ENCODE measurements at regions not wholly inside any gene's neighbourhood (a gene's known extent, or its start where the extent isn't known, plus 50 kb on each side); places are given as distances from the start of the nearest gene placed in this dataset.
"Not testable (repeated sequence)": the region's sequence is repeated elsewhere in the genome, so short reads cannot be mapped to it uniquely, and the experiment has no call there.

GRCh38 chr2:133871545-133872209 is 303.4 kb upstream of the NCKAP5 start:
- DNase-seq (ENCODE audit: low read depth in 4 of 4, low spot score in 1 of 4) = no peak

GRCh38 chr2:133878326-133878725 is 310.1 kb upstream of the NCKAP5 start:
- DNase-seq (ENCODE audit: low read depth in 4 of 4, low spot score in 1 of 4) = no peak

DNA sequence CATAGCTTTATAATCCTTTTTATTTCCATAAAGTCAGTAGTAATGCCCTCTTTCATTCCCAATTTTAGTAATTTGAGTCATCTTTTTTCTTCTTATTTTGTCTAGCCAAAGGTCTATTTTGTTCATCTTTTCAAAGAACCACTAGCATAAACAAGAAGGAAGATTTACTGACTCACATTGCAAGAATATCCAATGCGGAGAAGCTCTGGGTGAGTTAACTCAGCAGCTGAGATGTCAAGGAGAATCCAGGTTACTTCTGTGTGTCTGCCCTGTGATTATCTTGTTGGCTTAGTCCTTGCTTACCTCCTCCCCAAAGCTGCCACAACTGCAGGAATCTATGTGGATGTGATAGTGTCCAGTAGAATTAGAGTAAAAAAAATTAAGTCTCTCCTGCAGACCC is 311.4 kb upstream of the NCKAP5 start:
- no peak for DNase-seq (ENCODE audit: low read depth in 4 of 4, low spot score in 1 of 4)

- DNase-seq (ENCODE audit: low read depth in 4 of 4, low spot score in 1 of 4) = not testable (repeated sequence)
Observed at GRCh38 chr2:133882159-133882558, 313.9 kb upstream of the NCKAP5 start.

DNA sequence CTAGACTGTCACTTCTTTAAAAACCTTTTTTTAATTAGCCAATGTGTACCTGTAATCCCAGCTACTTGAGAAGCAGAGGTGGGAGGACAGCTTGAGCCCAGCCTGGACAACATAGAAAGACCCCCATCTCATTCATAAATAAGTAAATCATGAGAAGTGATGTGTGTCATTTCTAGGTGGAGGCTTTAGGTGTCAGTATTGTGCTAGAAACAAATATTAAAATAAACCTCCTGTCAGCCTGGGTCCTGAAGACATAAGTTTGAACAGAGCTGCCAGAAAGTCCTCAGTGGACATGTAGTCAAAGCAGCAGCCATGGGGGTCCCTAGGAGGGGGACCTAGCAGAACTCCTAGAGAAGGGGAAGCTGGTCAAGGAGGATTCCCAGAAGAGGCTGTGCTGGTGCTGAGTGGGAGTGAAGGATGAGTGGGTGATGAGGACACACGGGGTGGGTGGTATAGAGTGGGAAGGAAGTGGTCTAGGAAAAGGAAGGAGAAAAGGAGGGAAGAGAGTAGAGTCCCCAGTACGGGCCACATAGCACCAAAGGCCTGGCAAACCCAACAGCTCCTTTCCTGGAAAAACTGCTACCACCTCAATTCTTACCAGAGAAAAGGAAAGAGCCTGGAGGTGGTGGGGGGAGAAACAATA is 316.6 kb upstream of the NCKAP5 start:
- no peak for DNase-seq (ENCODE audit: low read depth in 4 of 4, low spot score in 1 of 4)

DNA sequence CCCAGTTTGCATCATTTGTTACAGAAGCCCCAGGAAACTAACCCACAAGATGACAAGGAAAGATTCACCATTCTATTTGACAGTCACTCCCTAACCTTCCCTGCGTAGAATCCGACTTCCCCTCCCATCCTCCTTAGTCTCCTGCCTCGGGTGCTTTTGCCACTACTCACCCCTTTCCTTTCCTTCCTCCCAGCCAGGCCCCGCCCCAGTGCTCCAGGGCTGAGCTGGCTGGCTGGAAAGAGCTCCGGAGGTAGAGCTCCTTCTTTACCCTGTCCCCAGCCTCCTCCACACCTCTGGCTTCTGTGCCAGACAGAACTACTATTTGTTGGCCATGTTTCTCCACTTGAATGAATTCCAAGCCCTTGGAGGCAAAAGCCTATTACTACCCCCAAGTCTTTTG is 317.6 kb upstream of the NCKAP5 start:
- DNase-seq (ENCODE audit: low read depth in 4 of 4, low spot score in 1 of 4) = no peak

DNA sequence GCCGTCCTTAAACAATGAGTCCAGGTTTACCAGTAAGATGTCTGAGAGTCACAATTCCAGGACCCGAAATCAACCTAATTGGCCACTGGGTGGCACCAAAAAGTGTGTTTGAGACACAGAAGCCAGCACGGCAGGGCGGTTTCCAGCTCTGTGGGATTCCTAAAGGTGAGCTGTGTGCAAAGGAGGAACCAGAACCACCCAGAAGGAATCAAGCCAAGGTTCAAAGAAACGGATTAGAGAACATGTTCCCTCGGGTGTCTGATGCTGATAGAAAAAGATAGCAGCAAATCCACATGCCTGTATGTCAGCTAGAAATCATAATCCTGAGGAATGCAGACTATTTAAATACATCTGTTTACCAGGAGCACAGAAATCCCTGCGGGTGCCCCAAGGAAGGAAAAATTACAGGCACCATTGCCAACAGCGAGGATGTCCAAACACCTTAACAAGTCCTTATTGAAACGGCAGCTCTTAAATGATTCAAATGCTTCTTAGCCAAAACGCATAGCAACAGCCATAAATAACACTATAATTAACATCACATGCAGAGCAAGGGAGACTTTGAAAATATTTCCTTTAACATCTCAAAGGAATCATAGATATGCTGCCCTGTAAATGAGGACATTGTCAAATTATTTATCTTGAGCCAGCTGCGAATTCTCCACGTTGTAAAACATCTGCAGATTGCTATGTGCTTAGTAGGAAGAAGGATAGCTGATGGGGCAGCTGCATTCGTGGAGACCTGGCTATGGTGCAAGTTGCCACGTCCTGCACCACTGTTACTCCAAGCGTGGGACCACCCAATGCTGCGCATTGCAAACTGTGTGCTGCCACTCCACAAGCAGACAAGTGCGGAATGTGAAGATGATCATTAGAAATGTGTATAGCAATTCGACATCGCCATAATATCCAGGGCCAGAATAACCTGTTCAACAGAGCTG is 318.7 kb upstream of the NCKAP5 start:
- peak in 3 of 4 experiments; percentile 7 to 12 (median 11) for DNase-seq (ENCODE audit: low read depth in 4 of 4, low spot score in 1 of 4)

DNA sequence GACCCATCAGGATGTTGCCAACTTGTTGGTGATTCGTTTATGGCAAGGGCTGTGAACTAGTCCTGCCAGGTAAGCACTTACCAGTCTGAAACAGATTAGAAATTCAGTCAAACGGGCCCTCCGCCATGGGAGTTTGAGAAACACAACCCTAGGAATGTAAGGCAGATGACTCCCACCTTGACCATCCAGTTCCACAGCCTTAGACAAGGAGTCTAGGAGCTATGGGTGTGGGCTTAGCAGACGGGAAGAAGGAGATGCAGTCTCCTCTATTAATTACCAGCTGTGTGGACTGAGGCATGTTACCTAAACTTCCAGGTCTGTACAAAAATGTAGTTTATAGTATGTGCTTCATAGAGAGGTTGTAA is 319.4 kb upstream of the NCKAP5 start:
- DNase-seq (ENCODE audit: low read depth in 4 of 4, low spot score in 1 of 4) = no peak

DNA sequence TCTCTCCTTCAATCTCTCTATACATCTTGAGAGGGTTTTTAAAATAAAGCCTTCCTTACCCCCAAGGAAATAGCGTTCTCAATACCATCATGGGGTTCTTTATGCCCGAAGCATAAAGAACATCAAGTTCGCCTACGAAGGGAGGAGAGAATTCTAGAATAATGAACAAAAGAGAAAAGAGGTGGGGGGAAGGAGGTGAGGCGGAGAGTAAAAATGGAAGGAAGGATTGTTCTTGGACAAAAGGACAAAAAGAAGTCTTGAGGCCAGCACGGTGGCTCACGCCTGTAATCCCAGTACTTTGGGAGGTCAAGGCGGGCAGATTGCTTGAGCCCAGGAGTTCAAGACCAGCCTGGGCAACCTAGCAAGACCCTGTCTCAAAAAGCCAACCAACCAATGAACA is 319.8 kb upstream of the NCKAP5 start:
- no peak for DNase-seq (ENCODE audit: low read depth in 4 of 4, low spot score in 1 of 4)

DNA sequence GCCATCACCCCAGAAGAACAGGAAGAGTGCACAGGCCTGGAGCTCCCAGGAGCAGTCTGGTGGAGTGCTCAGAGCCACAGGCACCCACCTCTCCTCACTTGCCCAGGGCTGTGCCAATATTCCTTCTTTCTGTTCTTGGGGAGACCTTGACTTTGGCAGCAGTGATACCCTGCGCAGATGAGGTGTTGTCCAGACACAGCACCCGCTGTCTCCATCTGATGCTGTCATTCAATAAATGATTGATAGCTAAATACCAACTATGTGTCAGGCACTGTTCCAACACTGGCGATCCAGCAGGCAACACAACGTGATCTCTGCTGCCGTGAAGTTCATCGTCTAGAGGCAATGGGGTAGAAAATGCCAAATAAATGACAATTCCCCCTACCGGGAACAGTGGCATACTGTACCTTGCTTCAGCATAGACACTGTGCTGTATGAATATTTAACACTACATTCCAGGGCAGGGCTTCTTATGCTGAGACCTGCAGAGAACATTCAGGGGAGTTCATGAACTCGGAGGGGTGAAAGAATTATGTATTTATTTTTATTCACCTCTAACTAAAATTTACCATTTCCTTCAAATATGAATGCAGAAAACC is 320.5 kb upstream of the NCKAP5 start:
- no peak for DNase-seq (ENCODE audit: low read depth in 4 of 4, low spot score in 1 of 4)

- DNase-seq (ENCODE audit: low read depth in 4 of 4, low spot score in 1 of 4) = no peak
Observed at GRCh38 chr2:133892352-133892913, 324.2 kb upstream of the NCKAP5 start.

- no peak for DNase-seq (ENCODE audit: low read depth in 4 of 4, low spot score in 1 of 4)
Observed at GRCh38 chr2:133894429-133894828, 326.2 kb upstream of the NCKAP5 start.

DNA sequence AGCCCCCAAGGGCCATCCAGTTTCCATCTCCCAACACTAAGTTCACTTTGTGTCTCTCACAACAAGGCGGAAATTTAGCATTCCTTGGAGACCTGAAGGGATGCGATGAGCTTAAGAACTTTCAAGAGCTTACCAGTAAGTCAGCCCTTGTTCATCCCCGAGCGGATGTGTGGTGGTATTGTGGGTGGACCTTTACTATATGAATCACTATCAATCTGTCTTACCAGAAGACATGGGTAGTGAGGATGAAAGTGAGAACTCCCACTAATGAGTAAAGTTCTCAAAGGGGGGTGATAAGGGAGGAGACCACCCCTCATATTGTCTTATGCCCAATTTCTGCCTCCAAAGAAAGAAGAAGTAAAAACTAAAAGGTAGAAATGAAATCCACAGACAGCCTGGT is 329.6 kb upstream of the NCKAP5 start:
- not testable (repeated sequence) for DNase-seq (ENCODE audit: low read depth in 4 of 4, low spot score in 1 of 4)

GRCh38 chr2:133900909-133901308 is 332.6 kb upstream of the NCKAP5 start:
- no peak for DNase-seq (ENCODE audit: low read depth in 4 of 4, low spot score in 1 of 4)

DNA sequence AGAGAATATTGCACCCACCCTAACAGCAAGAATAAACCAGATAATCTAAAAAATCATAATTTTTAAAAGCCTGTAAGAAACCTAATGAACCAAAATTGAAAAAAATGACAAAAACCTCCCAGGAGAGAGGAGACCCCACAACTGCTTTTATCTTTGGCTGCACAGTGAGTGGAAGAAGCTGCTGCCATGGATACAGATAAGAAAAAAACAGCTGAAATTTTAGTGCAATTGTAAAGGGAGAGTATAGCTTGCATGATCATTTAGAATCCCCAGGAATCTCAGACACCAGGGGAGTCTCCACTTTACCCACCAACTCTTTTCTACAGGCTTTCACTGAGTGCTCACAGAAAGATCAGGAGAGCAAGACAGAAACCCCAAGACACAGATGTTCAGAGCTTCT is 338.1 kb upstream of the NCKAP5 start:
- no peak for DNase-seq (ENCODE audit: low read depth in 4 of 4, low spot score in 1 of 4)

DNA sequence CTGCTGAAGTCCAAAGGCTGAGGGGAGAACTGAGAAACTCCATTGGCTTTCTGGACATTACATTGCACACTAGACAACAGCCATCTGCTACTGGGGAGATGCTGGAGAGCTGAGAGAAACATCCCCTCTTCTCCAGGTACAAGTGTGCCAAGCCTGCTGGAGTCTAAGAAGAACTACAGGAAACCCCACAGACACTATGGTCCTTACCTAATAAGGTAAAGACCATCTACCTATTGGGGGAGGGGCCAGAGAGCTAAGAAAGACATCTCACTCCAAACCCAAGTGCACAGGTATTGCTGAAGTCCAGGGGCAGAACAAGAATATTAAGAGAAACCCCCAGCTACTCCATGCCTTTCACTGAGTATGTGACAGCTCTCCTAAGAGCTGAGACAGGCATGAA is 338.7 kb upstream of the NCKAP5 start:
- DNase-seq (ENCODE audit: low read depth in 4 of 4, low spot score in 1 of 4) = no peak

GRCh38 chr2:133908171-133908570 is 339.9 kb upstream of the NCKAP5 start:
- no peak for DNase-seq (ENCODE audit: low read depth in 4 of 4, low spot score in 1 of 4)

- DNase-seq (ENCODE audit: low read depth in 4 of 4, low spot score in 1 of 4) = no peak
Observed at GRCh38 chr2:133918141-133918540, 335.7 kb upstream of the MGAT5 start.

GRCh38 chr2:133919285-133919684 is 334.6 kb upstream of the MGAT5 start:
- DNase-seq (ENCODE audit: low read depth in 4 of 4, low spot score in 1 of 4) = no peak

GRCh38 chr2:133927894-133928293 is 326.0 kb upstream of the MGAT5 start:
- DNase-seq (ENCODE audit: low read depth in 4 of 4, low spot score in 1 of 4) = no peak

GRCh38 chr2:133936096-133936495 is 317.8 kb upstream of the MGAT5 start:
- no peak for DNase-seq (ENCODE audit: low read depth in 4 of 4, low spot score in 1 of 4)

Measured in stimulated activated CD4-positive, alpha-beta T cell treated with anti-CD3 and anti-CD28 coated beads, Interleukin-1b, Interleukin-23, amount 100 ng/mL, for 24 hours (primary cell).